Right lobe of liver (tissue), 4 donors: ENCODE measurements at regions not wholly inside any gene's neighbourhood (a gene's known extent, or its start where the extent isn't known, plus 50 kb on each side); places are given as distances from the start of the nearest gene placed in this dataset.
"Not testable (repeated sequence)": the region's sequence is repeated elsewhere in the genome, so short reads cannot be mapped to it uniquely, and the experiment has no call there.

Experiments used
- CTCF ChIP-seq, 4 donors: fragments of 200-600 bp in 3 of 4; fragments of 450-650 bp in 1 of 4; IDR thresholded peaks; one replicate each; pipeline versions ENCODE4 v1.5.1 to v1.8.0; 2016 to 2022; ENCODE audit warnings: antibody characterized with exemption in 4 of 4, mild to moderate bottlenecking in 2 of 4
- POLR2A ChIP-seq: fragments of 450-650 bp; IDR thresholded peaks from one replicate; pipeline ENCODE4 v1.6.1; 2017; ENCODE audit warnings: antibody characterized with exemption, mild to moderate bottlenecking
- donor health status: DM: no; HTN: no; CAD: no.
- donor health status: DM: no; HTN: no; CAD: no.
- donor health status: DM: no; HTN: yes; CAD: no.

- not testable (repeated sequence) for TF ChIP-seq POLR2A
- TF ChIP-seq CTCF (IDR thresholded peaks at IDR 0.05): peak in 3 of 4 donors; percentile 10 to 21 (median 11)
Measured at GRCh38 chr14:106061877-106062500, 535.6 kb downstream of the TMEM121 start.
